ENCODE measurements at regions not wholly inside any gene's neighbourhood (a gene's known extent, or its start where the extent isn't known, plus 50 kb on each side); places are given as distances from the start of the nearest gene placed in this dataset.
"Not testable (repeated sequence)": the region's sequence is repeated elsewhere in the genome, so short reads cannot be mapped to it uniquely, and the experiment has no call there.

- H3K27me3 ChIP-seq (ENCODE audit: insufficient read depth, low read depth) = no peaks in the 10 kb centered on the region
- H3K9me3 ChIP-seq (ENCODE audit: insufficient read depth, low read depth) = no peaks in the 10 kb centered on the region
- no peaks in the 10 kb centered on the region for H3F3A ChIP-seq (ENCODE audit: insufficient read depth, low read depth)
- no peak overlapping the region for H3K27ac ChIP-seq
- no peak overlapping the region for H3K4me3 ChIP-seq
- H4K20me1 ChIP-seq (ENCODE audit: insufficient read depth) = no peaks in the 10 kb centered on the region
- DNase-seq = no peak
- no peak overlapping the region for H3K4me2 ChIP-seq
- POLR2A ChIA-PET (ENCODE audit: unreplicated experiment) = no interaction called here
- H3K36me3 ChIP-seq (ENCODE audit: low read depth) = no peaks in the 10 kb centered on the region
- intact Hi-C loops (cut with micrococcal nuclease; ENCODE audit: unreplicated experiment) = no loop called here
- no peaks in the 10 kb centered on the region for H3K9me2 ChIP-seq (ENCODE audit: insufficient read depth)
- no peaks in the 10 kb centered on the region for H3K4me1 ChIP-seq (replicated peaks; ENCODE audit: insufficient read depth)
- CTCF ChIA-PET = no interaction called here
- no peak overlapping the region for H2AFZ ChIP-seq
- no peak for TF ChIP-seq EZH2 (IDR thresholded peaks at IDR 0.05; ENCODE audit: low read depth)
- no peak for TF ChIP-seq CTCF (conservative IDR thresholded peaks at IDR 0.05)
- H3K79me2 ChIP-seq (ENCODE audit: low read depth) = no peaks in the 10 kb centered on the region
- no TSS peak for BruUV-seq (replicated peaks)
These were observed 426.5 kb upstream of the PABPC4L start for GRCh38 chr4:134628066-134628465.

DNA sequence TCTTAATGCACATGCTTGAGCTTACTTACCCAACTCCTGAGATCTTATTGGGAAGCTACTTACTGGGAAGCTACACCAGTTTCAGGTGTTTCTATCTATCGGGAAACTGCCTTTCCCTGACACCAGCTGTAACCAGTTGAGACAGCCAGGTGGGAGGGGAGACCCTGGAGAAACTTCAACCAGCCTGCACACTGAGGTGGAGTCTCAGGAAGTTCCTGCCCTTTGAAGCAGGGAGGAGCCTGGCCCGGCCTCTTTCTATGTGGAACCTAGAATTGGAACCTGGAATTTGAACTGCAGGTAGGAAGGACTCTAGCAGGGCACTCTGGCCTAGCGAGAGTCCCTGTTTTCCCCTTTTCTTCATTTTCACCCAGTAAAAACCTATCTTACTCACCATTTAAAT is 425.8 kb upstream of the PABPC4L start:
- no peaks in the 10 kb centered on the region for H4K20me1 ChIP-seq (ENCODE audit: insufficient read depth)
- no peaks in the 10 kb centered on the region for H3K9me2 ChIP-seq (ENCODE audit: insufficient read depth)
- H3K4me1 ChIP-seq (replicated peaks; ENCODE audit: insufficient read depth) = no peaks in the 10 kb centered on the region
- ChIA-PET CTCF (no interaction called here), POLR2A (ENCODE audit: unreplicated experiment) (no interaction called here)
- H3K36me3 ChIP-seq (ENCODE audit: low read depth) = no peaks in the 10 kb centered on the region
- H3K79me2 ChIP-seq (ENCODE audit: low read depth) = no peaks in the 10 kb centered on the region
- intact Hi-C loops (cut with micrococcal nuclease; ENCODE audit: unreplicated experiment) = no loop called here
- H3K4me3 ChIP-seq = no peak overlapping the region
- H3F3A ChIP-seq (ENCODE audit: insufficient read depth, low read depth) = no peaks in the 10 kb centered on the region
- no peak overlapping the region for H3K27ac ChIP-seq
- no peak for DNase-seq
- no peak overlapping the region for H3K4me2 ChIP-seq
- H2AFZ ChIP-seq = no peak overlapping the region
- H3K27me3 ChIP-seq (ENCODE audit: insufficient read depth, low read depth) = no peaks in the 10 kb centered on the region
- no TSS peak for BruUV-seq (replicated peaks)
- TF ChIP-seq EZH2 (IDR thresholded peaks at IDR 0.05; ENCODE audit: low read depth) (no peak), CTCF (conservative IDR thresholded peaks at IDR 0.05) (no peak)
- H3K9me3 ChIP-seq (ENCODE audit: insufficient read depth, low read depth) = no peaks in the 10 kb centered on the region

DNA sequence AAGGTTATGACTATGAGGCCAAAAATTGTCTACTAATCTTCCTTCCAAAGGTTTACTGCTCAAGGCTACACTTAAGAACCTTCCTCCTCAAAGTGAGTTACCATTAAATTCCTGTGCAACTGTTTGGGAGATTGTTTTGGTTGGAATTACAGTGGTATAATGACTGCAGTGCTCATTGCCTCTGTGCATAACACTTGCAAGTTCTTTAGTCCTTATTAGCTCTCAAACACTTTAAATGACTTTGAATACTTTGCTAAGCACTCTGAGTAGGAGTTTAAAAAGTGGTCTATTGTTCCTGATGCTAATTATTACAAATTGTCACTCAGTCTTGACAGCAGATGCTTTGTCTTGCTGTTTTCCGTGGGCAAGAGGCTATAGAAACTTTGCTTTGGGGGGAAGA is 422.8 kb upstream of the PABPC4L start:
- H3K27me3 ChIP-seq (ENCODE audit: insufficient read depth, low read depth) = no peaks in the 10 kb centered on the region
- TF ChIP-seq EZH2 (IDR thresholded peaks at IDR 0.05; ENCODE audit: low read depth) (no peak), CTCF (conservative IDR thresholded peaks at IDR 0.05) (no peak)
- POLR2A ChIA-PET (ENCODE audit: unreplicated experiment) = no interaction called here
- no peak overlapping the region for H3K4me2 ChIP-seq
- H3K79me2 ChIP-seq (ENCODE audit: low read depth) = no peaks in the 10 kb centered on the region
- BruUV-seq (replicated peaks) = no TSS peak
- H3K36me3 ChIP-seq (ENCODE audit: low read depth) = no peaks in the 10 kb centered on the region
- H3K4me1 ChIP-seq (replicated peaks; ENCODE audit: insufficient read depth) = no peaks in the 10 kb centered on the region
- H3F3A ChIP-seq (ENCODE audit: insufficient read depth, low read depth) = no peaks in the 10 kb centered on the region
- intact Hi-C loops (cut with micrococcal nuclease; ENCODE audit: unreplicated experiment) = no loop called here
- no peak overlapping the region for H3K4me3 ChIP-seq
- H2AFZ ChIP-seq = no peak overlapping the region
- no peak overlapping the region for H3K27ac ChIP-seq
- CTCF ChIA-PET = no interaction called here
- H3K9me2 ChIP-seq (ENCODE audit: insufficient read depth) = no peaks in the 10 kb centered on the region
- no peaks in the 10 kb centered on the region for H3K9me3 ChIP-seq (ENCODE audit: insufficient read depth, low read depth)
- no peaks in the 10 kb centered on the region for H4K20me1 ChIP-seq (ENCODE audit: insufficient read depth)
- no peak for DNase-seq

- H3K4me2 ChIP-seq; CTCF ChIA-PET; H3F3A ChIP-seq (ENCODE audit: insufficient read depth, low read depth); H3K9me2 ChIP-seq (ENCODE audit: insufficient read depth); H2AFZ ChIP-seq; H3K27me3 ChIP-seq (ENCODE audit: insufficient read depth, low read depth); H3K4me3 ChIP-seq; intact Hi-C loops (cut with micrococcal nuclease; ENCODE audit: unreplicated experiment); H4K20me1 ChIP-seq (ENCODE audit: insufficient read depth); BruUV-seq (replicated peaks); H3K9me3 ChIP-seq (ENCODE audit: insufficient read depth, low read depth); H3K79me2 ChIP-seq (ENCODE audit: low read depth); DNase-seq; H3K27ac ChIP-seq; POLR2A ChIA-PET (ENCODE audit: unreplicated experiment); H3K36me3 ChIP-seq (ENCODE audit: low read depth); H3K4me1 ChIP-seq (replicated peaks; ENCODE audit: insufficient read depth): not testable (repeated sequence)
These were observed 421.3 kb upstream of the PABPC4L start for GRCh38 chr4:134622626-134623575.
